Panc1 (cell line): ENCODE measurements at regions not wholly inside any gene's neighbourhood (a gene's known extent, or its start where the extent isn't known, plus 50 kb on each side); places are given as distances from the start of the nearest gene placed in this dataset.

ENCODE experiments used
- ATAC-seq: fragments of 200-7000 bp; cut with Tn5 transposase; 2 replicates; pipeline ENCODE4 v1.9.1; 2020; ENCODE audit warnings: mild to moderate bottlenecking, moderate library complexity
- BruUV-seq: library from RNA; stranded (reverse); fragments of 400-500 nt; replicated peaks from 2 replicates; lab custom pipeline; 2021; lab: Mats Ljungman, UMichigan
- CTCF ChIA-PET: fragments of 300-600 bp; sonication (Branson Sonifier 250); formaldehyde crosslinking; loops from one replicate; lab custom pipeline; 2022; ENCODE audit warnings: antibody characterized with exemption; lab: Charles Lee
- POLR2A ChIA-PET: fragments of 300-600 bp; sonication (Branson Sonifier 250); formaldehyde crosslinking; loops from one replicate; lab custom pipeline; 2022; ENCODE audit warnings: antibody characterized with exemption; lab: Charles Lee
- DNase-seq: peaks from one replicate; pipeline ENCODE4 v3.0.0-alpha.2; 2010; ENCODE audit warnings: low read depth, low spot score
- H3K27ac ChIP-seq: 2 replicates; pipeline ENCODE4 v1.5.1; 2011; ENCODE audit warnings: mild to moderate bottlenecking, low read length, inconsistent platforms
- H3K27me3 ChIP-seq: fragments of 200-500 bp; sonication (Bioruptor generic); 2 replicates; pipeline ENCODE4 v1.6.0; 2014; ENCODE audit warnings: low read length, inconsistent platforms; ENCODE audit not compliant: control insufficient read depth, insufficient read depth
- H3K36me3 ChIP-seq: fragments of 200-500 bp; sonication (Bioruptor generic); 2 replicates; pipeline ENCODE4 v1.5.1; 2014; ENCODE audit warnings: inconsistent platforms, mild to moderate bottlenecking, low read length, moderate library complexity; ENCODE audit not compliant: control insufficient read depth, insufficient read depth
- H3K4me1 ChIP-seq: 2 replicates; pipeline ENCODE4 v1.5.1; 2011; ENCODE audit warnings: inconsistent platforms, mild to moderate bottlenecking, low read length, moderate library complexity; ENCODE audit not compliant: control insufficient read depth, insufficient read depth
- H3K4me3 ChIP-seq, 2 experiments: 2 replicates each; pipeline ENCODE4 v1.5.1; 2011 to 2012; ENCODE audit warnings: low read depth in 2 of 2, low read length in 2 of 2, mild to moderate bottlenecking in 2 of 2, inconsistent platforms in 1 of 2, moderate library complexity in 1 of 2
- H3K9me3 ChIP-seq: fragments of 200-500 bp; sonication (Bioruptor generic); 2 replicates; pipeline ENCODE4 v1.5.1; 2014; ENCODE audit warnings: low read depth, mild to moderate bottlenecking, inconsistent platforms, low read length, moderate library complexity; ENCODE audit not compliant: control insufficient read depth, insufficient read depth
- POLR2AphosphoS5 ChIP-seq: IDR thresholded peaks from 2 replicates; pipeline ENCODE4 v1.6.1; 2012; ENCODE audit warnings: mild to moderate bottlenecking, low read depth, low read length, moderate library complexity
- SIN3A ChIP-seq: IDR thresholded peaks from 2 replicates; pipeline ENCODE4 v1.6.1; 2012; ENCODE audit warnings: low read depth, mild to moderate bottlenecking, low read length, moderate library complexity, borderline replicate concordance; ENCODE audit not compliant: insufficient read depth
- TCF7L2 ChIP-seq: IDR thresholded peaks from 2 replicates; pipeline ENCODE4 v1.6.1; 2011; ENCODE audit warnings: mild to moderate bottlenecking, low read depth, low read length, inconsistent platforms
- in situ Hi-C: cut with HindIII; loops from 2 replicates; pipeline ENCODE4 v1.10.0; 2016; ENCODE audit warnings: low sequenced_read_pairs, low pct_unique_long_range_greater_than_20kb
- intact Hi-C: fragments of 100-400 bp; cut with micrococcal nuclease; formaldehyde crosslinking; loops from one replicate; pipeline ENCODE4 v1.10.0; 2022; ENCODE audit not compliant: unreplicated experiment
- TF ChIP-seq, protein P1 (sequence below): fragments of 450-650 bp; IDR thresholded peaks from 2 replicates; pipeline ENCODE4 v1.5.1; 2017; ENCODE audit warnings: mild to moderate bottlenecking
- TF ChIP-seq, protein P2 (sequence below), 2 experiments: IDR thresholded peaks; 2 replicates each; pipeline ENCODE4 v1.6.1; 2011 to 2012; ENCODE audit warnings: low read depth in 2 of 2, control low read depth in 1 of 2, low read length in 1 of 2, mild to moderate bottlenecking in 1 of 2, moderate library complexity in 1 of 2; ENCODE audit not compliant: insufficient read depth in 1 of 2

DNA sequence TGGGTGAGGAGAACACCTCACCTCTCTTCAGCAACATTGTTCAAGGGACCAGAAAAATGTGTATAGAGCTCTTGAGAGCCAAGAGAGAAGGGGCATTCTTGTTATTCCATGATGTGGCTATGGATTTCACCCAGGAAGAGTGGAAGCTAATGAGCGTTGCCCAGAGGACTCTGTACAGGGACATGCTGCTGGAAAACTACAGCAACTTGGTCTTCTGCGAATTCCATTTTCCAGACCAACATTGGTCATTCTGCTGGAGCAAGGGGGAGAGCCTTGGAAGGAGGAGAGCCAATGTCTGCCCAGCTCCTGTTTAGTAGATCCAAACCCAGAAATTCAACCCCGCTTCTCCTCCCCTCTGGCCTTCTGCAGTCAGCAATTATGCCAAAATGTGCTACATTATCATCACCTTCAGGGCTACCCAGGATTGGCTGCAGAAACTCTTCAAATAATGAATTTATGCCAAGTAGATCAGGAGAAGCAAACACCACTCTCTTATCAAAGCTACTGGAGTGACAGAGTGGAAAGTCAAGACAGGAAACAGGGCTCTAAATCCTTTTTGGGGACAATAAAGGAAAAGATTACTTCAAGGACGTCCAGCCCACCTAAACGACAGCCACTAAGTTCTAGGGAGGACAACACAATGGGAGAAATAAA lies 707.5 kb upstream of the LUZP2 start:
- intact Hi-C loops = no loop called here
- CTCF ChIA-PET = no interaction called here
- in situ Hi-C loops = no loop called here

DNA sequence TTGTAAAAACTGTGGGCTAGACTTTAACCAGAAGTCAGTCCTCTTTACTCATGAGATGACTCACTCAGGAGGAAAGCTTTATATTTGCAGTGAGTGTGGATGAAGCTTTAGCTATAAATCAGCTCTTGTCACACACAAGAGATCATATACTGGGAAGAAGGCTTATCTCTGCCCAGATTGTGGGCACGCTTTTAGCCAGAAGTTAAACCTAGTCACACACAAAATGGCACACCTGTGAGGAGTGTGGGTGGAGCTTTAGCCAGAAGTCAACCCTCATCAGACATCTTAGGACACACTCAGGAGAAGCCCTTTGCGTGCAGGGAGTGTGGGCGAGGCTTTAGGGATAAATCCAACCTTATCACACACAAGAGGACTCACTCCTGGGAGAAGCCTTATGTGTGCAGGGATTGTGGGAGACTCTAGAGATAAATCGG lies 706.9 kb upstream of the LUZP2 start:
- ATAC-seq = no peak

More for the DNA sequence above, 707.5 kb upstream of the LUZP2 start:
- Histone ChIP-seq H3K27ac (no peak overlapping the region), H3K27me3 (no peaks in the 10 kb centered on the region), H3K36me3 (no peaks in the 10 kb centered on the region), H3K9me3 (no peaks in the 10 kb centered on the region), H3K4me3 (no peak overlapping the region), H3K4me1 (no peaks in the 10 kb centered on the region)
- DNase-seq (no peak), ATAC-seq (no peak)
- POLR2A ChIA-PET = no interaction called here
- BruUV-seq = no TSS peak
- no peak for TF ChIP-seq POLR2AphosphoS5
- TF ChIP-seq, protein P1, sequence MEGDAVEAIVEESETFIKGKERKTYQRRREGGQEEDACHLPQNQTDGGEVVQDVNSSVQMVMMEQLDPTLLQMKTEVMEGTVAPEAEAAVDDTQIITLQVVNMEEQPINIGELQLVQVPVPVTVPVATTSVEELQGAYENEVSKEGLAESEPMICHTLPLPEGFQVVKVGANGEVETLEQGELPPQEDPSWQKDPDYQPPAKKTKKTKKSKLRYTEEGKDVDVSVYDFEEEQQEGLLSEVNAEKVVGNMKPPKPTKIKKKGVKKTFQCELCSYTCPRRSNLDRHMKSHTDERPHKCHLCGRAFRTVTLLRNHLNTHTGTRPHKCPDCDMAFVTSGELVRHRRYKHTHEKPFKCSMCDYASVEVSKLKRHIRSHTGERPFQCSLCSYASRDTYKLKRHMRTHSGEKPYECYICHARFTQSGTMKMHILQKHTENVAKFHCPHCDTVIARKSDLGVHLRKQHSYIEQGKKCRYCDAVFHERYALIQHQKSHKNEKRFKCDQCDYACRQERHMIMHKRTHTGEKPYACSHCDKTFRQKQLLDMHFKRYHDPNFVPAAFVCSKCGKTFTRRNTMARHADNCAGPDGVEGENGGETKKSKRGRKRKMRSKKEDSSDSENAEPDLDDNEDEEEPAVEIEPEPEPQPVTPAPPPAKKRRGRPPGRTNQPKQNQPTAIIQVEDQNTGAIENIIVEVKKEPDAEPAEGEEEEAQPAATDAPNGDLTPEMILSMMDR = no peak
- TF ChIP-seq TCF7L2 = no peak
- TF ChIP-seq SIN3A = no peak
- TF ChIP-seq, protein P2, sequence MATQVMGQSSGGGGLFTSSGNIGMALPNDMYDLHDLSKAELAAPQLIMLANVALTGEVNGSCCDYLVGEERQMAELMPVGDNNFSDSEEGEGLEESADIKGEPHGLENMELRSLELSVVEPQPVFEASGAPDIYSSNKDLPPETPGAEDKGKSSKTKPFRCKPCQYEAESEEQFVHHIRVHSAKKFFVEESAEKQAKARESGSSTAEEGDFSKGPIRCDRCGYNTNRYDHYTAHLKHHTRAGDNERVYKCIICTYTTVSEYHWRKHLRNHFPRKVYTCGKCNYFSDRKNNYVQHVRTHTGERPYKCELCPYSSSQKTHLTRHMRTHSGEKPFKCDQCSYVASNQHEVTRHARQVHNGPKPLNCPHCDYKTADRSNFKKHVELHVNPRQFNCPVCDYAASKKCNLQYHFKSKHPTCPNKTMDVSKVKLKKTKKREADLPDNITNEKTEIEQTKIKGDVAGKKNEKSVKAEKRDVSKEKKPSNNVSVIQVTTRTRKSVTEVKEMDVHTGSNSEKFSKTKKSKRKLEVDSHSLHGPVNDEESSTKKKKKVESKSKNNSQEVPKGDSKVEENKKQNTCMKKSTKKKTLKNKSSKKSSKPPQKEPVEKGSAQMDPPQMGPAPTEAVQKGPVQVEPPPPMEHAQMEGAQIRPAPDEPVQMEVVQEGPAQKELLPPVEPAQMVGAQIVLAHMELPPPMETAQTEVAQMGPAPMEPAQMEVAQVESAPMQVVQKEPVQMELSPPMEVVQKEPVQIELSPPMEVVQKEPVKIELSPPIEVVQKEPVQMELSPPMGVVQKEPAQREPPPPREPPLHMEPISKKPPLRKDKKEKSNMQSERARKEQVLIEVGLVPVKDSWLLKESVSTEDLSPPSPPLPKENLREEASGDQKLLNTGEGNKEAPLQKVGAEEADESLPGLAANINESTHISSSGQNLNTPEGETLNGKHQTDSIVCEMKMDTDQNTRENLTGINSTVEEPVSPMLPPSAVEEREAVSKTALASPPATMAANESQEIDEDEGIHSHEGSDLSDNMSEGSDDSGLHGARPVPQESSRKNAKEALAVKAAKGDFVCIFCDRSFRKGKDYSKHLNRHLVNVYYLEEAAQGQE (IDR thresholded peaks at IDR 0.05; ENCODE audit: insufficient read depth in 1 of 2, low read depth in 2 of 2, low read length in 1 of 2) = no peak

More for the DNA sequence above, 706.9 kb upstream of the LUZP2 start:
- no peak for TF ChIP-seq SIN3A
- no peak for TF ChIP-seq TCF7L2
- TF ChIP-seq, protein P2 (IDR thresholded peaks at IDR 0.05; ENCODE audit: insufficient read depth in 1 of 2, low read depth in 2 of 2, low read length in 1 of 2) = no peak
- TF ChIP-seq POLR2AphosphoS5 = no peak
- TF ChIP-seq, protein P1 = no peak
- BruUV-seq = no TSS peak
- Histone ChIP-seq H3K36me3 (no peaks in the 10 kb centered on the region), H3K4me3 (no peak overlapping the region), H3K4me1 (no peaks in the 10 kb centered on the region), H3K9me3 (no peaks in the 10 kb centered on the region), H3K27ac (no peak overlapping the region), H3K27me3 (no peaks in the 10 kb centered on the region)
- intact Hi-C loops (no loop called here), in situ Hi-C loops (no loop called here)
- ChIA-PET POLR2A (no interaction called here), CTCF (no interaction called here)
- DNase-seq = no peak
